ENCODE measurements at regions not wholly inside any gene's neighbourhood (a gene's known extent, or its start where the extent isn't known, plus 50 kb on each side); places are given as distances from the start of the nearest gene placed in this dataset.
"Not testable (repeated sequence)": the region's sequence is repeated elsewhere in the genome, so short reads cannot be mapped to it uniquely, and the experiment has no call there.

DNA sequence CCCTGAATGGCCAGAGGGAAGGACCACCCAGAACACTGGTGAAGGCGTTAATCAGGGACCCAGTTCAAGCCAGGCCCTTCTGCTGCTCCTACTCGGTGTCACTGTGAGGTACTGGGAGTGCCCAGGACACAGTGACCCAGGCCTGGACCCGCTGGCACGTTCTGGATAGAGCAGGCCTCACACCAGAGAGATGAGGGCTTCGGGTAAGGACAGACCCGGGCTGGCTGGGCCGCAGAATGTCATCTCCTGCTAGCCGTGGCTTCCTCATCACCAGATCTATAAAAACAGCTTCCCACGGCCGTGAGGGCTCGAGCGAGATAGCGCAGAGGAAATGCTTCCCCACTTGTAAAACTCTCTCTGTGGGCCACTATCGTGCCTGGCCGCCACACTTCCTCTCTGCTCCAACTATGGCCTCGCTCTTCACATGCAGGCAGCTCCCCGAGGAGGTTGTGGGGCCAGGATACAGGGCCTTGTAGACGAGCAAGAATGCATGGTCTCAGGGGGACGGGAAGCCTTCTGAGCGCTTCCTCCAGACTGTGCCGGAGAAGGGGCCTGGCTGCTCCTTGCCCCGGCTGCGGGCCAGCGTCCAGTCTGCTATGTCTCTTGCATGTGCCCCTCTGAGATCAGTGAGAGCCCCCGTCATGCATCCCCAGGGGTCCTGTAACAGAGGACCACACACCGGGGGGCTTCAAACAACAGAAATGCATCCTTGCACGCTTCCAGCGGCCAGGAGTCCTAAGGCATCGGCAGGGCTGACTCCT, 161.6 kb upstream of the ZNF469 start:
- H3K27ac ChIP-seq; H3K36me3 ChIP-seq; intact Hi-C loops (cut with DNase I); H3K4me1 ChIP-seq; H3K4me3 ChIP-seq; DNase-seq (ENCODE audit: extremely low spot score in 2 of 2); H3K27me3 ChIP-seq; H3K9me3 ChIP-seq: not testable (repeated sequence)

DNA sequence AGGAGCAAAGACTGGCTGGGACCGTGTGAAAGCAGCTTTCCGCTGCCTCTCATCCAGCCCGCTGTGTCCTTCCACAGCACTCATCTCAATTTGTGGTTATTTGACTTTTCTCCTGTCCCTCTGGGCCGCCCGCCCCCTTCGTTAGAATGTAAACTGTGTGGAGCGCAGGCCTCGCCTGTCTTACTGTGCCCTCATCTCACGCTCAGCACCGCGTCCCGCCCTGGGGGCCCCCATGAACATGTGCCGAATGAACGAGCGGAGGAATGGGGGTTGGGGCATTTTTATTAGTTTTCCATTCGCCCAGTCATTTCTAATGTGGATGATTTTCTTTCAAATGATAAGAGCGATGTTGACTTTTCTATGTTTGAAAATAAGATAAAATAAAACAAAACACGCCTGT, 159.1 kb upstream of the ZNF469 start:
- intact Hi-C loops (cut with DNase I); H3K4me1 ChIP-seq; DNase-seq (ENCODE audit: extremely low spot score in 2 of 2); H3K4me3 ChIP-seq; H3K27me3 ChIP-seq; H3K9me3 ChIP-seq; H3K36me3 ChIP-seq; H3K27ac ChIP-seq: not testable (repeated sequence)

DNA sequence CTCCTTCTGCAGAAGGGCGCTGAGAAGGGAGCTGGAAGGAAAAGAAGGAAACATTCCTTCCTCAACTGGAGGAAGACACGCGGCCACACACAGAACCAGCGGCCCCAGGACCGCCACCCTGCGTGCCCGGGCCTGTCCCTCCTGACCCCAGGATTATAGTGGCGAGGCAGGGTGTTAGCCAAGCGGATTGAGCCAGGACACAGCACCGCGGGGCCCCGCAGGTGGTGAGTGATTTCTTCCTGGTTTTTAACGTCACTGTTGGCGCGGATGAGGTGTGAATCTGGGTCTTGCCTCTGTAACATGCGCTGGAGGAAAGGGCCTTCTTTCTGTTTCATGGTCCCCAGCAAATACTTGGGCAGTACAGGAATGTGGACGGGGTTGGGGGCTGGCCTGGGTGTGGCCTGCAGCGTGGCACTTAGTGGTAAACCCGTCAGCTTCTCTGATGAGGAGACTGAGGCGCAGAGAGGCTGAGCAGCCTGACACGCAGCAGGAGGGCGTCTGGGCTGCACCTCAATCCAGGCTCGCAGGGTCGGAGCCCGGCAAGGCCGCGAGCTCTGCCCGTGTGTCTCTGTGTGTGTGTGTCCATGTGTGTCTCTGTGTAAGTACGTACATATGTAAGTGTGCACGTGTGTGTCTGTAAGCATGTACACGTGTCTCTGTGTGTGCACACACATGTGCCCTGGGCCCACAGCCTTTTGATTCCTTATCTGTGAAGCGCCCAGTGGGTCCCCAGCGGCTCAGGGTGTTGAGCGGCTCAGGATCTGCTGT, 158.4 kb upstream of the ZNF469 start:
- H3K36me3 ChIP-seq; H3K9me3 ChIP-seq; H3K27me3 ChIP-seq; H3K27ac ChIP-seq; DNase-seq (ENCODE audit: extremely low spot score in 2 of 2); intact Hi-C loops (cut with DNase I); H3K4me3 ChIP-seq; H3K4me1 ChIP-seq: not testable (repeated sequence)

DNA sequence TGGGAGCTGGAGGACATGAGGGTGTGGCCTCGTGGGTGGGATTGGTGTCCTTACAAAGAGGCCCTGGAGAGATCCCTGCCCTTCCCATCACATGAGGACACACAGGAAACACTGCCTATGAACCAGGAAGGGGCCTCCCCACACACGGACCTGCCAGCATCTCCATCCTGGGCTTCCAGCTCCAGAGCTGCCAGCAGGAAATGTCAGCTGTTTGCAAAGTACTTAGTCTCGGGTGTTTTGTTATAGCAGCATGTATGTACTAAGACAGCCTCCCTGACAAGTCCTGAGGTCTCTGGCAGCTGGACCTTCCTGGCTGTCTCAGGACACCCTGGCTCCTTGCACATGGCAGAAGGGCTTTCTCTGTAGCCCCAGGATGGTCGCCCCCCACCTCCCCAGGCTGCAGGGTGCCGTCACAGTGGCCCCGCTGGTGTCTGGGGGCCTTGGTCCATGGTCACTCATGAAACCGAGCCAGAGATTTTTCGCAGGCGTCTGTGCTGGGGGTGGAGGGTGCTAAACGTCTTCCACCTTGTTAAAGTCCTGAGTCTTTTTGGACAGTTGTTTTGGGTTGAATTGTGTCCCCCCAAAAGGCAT, 157.0 kb upstream of the ZNF469 start:
- H3K27me3 ChIP-seq; DNase-seq (ENCODE audit: extremely low spot score in 2 of 2); H3K9me3 ChIP-seq; H3K4me3 ChIP-seq; H3K36me3 ChIP-seq; H3K27ac ChIP-seq; intact Hi-C loops (cut with DNase I); H3K4me1 ChIP-seq: not testable (repeated sequence)

DNA sequence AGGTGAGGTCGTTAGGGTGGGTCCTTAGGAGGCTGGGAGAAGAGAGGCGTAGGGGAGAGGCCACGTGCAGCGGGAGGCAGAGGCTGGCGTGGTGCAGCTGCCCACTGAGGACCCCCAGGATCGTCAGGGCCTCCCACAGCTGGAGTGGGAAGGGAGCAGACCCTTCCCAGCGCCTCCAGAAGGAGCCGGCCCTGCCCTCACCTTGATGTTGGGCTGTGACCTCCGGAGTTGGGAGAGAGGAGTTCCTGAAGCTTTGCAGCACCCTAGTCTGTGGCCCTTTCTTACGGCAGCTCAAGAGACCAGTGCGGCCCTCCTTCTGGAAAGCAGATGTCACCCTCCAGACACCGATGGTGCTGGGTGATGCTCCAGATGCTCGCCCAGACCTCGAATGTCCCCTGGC, 156.5 kb upstream of the ZNF469 start:
- peak in 1 of 2 donors; percentile 65 for DNase-seq (ENCODE audit: extremely low spot score in 2 of 2)

DNA sequence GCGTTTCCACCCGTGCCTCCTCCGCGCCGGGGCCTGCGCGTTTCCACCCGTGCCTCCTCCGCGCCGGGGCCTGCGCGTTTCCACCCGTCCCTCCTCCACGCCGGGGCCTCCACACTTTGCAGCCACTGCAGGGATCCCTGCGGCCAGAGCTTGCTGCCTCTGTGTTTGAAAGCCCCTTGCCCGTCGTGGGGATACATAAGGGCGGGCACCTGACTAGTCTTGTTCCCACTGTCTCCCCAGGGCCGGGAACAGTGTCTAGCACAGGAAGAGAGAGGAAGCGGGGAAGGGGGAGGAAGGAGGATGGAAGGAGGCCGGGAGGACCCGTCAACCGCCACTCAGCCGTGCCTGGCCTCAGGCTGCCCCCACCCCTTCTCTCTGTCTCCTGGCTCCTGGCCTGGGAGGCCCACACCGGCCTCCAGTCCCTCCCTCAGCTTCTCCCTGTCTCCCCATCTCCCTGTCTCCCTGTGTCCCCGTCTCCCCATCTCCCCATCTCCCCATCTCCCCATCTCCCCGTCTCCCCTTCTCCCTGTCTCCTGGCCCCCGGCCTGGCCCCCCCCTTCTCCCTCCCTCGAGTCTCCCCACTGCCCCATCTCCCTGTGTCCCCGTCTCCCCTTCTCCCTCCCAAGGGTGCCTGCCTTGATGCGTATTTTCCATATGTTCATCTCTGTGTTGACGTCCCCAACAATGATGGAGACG, 155.6 kb upstream of the ZNF469 start:
- H3K36me3 ChIP-seq; DNase-seq (ENCODE audit: extremely low spot score in 2 of 2); intact Hi-C loops (cut with DNase I): not testable (repeated sequence)

More for the DNA sequence above, 156.5 kb upstream of the ZNF469 start:
- H3K4me3 ChIP-seq; H3K4me1 ChIP-seq; H3K36me3 ChIP-seq; H3K27ac ChIP-seq; H3K27me3 ChIP-seq; H3K9me3 ChIP-seq; intact Hi-C loops (cut with DNase I): not testable (repeated sequence)

DNA sequence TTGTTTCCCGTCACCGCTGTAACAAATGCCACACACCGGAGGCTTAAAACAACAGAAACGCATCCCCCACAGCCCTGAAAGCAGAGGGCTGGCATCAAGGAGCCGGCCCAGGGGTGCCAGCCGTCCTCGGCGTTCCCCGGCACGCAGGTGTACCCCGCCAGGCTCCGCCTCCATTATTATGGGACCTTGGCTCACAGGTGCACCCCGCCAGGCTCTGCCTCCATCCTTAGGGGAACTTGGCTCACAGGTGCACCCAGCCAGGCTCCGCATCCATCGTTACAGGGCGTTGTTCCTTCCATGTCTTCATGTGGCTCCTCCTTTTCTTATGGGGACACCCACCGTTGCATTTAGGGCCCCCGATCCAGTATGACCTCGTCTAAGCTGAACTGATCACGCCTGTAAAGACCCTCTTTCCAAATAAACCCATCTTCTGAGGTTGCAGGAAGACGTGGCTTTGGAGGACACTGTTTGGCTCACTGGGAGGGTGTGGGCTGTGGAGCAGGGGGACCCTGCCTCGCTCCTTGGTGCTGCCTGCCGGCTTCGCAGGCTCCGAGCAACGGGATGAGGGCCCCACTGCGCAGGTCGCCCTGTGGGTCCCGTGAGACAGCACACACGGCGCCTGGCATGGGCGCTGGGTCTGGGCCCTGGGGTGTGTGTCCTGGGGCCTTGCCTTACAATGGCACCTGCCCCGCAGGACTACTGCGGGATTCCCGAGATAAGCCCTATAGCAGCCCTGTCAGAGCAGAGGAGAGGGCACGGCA, 154.9 kb upstream of the ZNF469 start:
- H3K27ac ChIP-seq; H3K4me3 ChIP-seq; H3K9me3 ChIP-seq; H3K36me3 ChIP-seq; H3K4me1 ChIP-seq; intact Hi-C loops (cut with DNase I); DNase-seq (ENCODE audit: extremely low spot score in 2 of 2); H3K27me3 ChIP-seq: not testable (repeated sequence)

More for the DNA sequence above, 155.6 kb upstream of the ZNF469 start:
- H3K4me3 ChIP-seq, H3K27ac ChIP-seq, H3K9me3 ChIP-seq, H3K4me1 ChIP-seq, H3K27me3 ChIP-seq: not testable (repeated sequence)

DNA sequence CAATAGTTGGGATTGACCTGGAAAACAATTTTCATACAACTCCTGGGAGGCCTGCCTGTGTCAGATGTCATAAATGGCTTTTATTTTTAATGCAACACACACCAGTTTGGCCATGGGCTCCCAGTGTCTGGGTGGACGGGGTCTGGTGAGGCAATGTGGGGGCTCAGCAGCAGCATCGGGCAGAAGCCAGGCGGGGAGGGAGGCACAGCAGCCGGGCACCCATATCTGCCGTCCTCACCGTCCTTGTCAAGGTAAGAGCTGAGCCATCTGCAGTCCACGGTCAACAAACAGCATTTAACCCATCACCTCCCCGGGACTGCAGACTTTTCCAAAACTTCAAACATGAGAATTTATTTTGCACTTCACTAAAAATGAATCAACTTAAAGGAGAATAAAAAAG, 154.0 kb upstream of the ZNF469 start:
- H3K27ac ChIP-seq; H3K4me1 ChIP-seq; H3K36me3 ChIP-seq; H3K27me3 ChIP-seq; H3K4me3 ChIP-seq; DNase-seq (ENCODE audit: extremely low spot score in 2 of 2); intact Hi-C loops (cut with DNase I); H3K9me3 ChIP-seq: not testable (repeated sequence)

DNA sequence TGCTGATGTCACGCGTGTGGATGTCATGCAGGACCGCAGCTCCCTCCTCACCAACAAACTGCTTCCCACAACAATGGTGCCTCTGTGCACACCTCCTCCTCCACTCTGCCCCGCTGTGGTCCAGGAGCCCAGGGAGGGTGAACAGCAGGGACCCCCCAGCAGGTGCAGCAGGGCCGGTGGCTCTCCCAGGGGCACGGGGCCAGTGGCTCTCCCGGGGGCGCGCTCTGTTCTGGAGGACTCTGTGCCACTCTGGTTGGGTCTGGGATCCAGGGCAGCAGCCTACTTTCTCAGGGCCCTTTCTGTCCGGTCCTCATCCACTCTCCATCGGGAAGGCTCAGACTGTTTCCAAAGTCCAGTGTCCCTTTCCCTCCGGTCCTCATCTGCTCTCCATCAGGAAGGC, 153.0 kb upstream of the ZNF469 start:
- H3K27me3 ChIP-seq; H3K4me3 ChIP-seq; H3K9me3 ChIP-seq; DNase-seq (ENCODE audit: extremely low spot score in 2 of 2); H3K36me3 ChIP-seq; H3K27ac ChIP-seq; intact Hi-C loops (cut with DNase I): not testable (repeated sequence)
- peaks cover 15% of the 10 kb centered on the region for H3K4me1 ChIP-seq

DNA sequence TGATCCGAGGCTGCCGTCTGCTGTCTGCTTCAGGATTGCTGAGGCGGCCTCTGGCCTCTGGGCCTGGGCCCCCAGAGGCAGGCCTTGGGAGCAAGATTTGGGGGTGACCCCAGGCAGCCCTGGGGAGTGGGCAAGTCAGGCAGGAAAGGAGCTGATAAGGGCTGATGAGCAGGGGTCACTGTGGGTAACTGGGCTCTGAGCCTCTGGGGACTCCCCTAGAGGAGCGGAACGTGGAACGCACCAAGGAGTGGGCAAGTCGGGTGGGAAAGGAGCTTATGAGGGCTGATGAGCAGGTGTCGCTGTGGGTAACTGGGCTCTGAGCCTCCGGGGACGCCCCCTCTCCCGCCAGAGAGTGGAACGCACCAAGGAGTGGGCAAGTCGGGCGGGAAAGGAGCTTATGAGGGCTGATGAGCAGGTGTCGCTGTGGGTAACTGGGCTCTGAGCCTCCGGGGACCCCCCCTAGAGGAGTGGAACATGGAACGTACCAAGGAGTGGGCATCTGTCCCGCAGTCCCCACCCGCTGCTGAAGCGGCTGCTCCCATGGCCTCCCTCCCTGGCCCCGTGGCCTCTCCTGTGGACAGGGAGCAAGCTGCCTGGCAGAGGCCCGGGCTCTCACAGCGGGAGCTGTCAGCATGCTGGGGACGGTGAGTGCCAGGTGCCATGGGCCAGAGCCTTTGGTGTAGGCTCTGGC, 152.3 kb upstream of the ZNF469 start:
- H3K4me3 ChIP-seq; DNase-seq (ENCODE audit: extremely low spot score in 2 of 2); H3K27ac ChIP-seq; H3K36me3 ChIP-seq; H3K27me3 ChIP-seq; H3K9me3 ChIP-seq; intact Hi-C loops (cut with DNase I): not testable (repeated sequence)
- peaks cover 21% of the 10 kb centered on the region for H3K4me1 ChIP-seq

DNA sequence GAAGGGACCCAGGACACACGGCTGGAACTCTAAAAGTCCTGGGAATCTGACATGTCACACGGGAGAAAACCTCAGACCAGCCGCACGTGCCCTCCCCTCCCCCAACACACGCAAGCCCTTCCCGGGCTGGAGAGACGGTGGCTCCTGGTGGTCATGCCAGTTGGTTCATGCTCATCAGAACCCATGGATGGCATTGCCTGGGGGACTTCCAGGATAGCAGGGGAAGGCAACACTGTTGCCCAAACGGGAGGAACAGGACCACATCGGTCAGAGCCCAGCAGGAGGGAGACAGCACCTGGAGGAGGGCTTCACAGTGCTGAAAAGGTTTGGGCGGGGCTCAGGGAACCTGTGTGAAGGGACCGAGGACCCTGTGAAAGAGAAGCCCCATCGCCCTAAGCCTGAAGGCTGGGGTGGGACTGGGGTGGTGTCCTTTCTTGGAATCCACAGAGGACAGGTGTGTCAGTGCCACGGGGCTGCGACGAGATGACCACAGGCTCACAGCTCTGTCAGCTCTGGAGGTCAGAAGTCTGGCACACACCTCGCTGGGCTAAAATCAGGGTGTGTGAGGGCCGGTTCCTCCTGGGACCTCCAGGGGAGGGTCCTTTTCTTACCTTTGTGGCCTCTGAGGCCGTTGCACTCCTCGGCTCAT, 151.7 kb upstream of the ZNF469 start:
- intact Hi-C loops (cut with DNase I); H3K27me3 ChIP-seq; DNase-seq (ENCODE audit: extremely low spot score in 2 of 2); H3K36me3 ChIP-seq; H3K4me3 ChIP-seq; H3K9me3 ChIP-seq; H3K27ac ChIP-seq: not testable (repeated sequence)
- H3K4me1 ChIP-seq: peaks cover 26% of the 10 kb centered on the region

DNA sequence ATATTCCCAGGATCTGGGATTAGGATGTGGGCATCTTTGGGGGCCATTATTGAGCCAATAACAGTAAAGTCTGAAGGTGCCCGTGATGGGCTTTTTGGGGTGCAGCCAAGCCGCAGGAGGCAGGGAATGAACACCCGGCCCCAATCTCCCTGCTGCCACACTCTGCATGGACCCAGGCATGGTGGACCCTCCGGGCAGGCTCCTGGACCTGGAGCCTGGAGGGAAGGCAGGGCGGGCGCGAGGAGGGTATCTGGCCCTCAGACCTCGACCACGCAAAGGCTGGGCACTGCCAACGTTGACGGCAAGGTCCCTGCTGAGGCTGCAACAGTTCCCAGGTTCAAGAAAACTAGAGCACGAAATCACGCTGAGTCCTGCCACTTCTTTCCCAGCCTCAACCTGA, 150.9 kb upstream of the ZNF469 start:
- H3K27ac ChIP-seq; H3K4me3 ChIP-seq; H3K36me3 ChIP-seq; H3K9me3 ChIP-seq; H3K27me3 ChIP-seq; DNase-seq (ENCODE audit: extremely low spot score in 2 of 2); intact Hi-C loops (cut with DNase I): not testable (repeated sequence)
- H3K4me1 ChIP-seq: peaks cover 31% of the 10 kb centered on the region

Measured in vagina (tissue), 2 donors.